ENCODE measurements at regions not wholly inside any gene's neighbourhood (a gene's known extent, or its start where the extent isn't known, plus 50 kb on each side); places are given as distances from the start of the nearest gene placed in this dataset.

DNA sequence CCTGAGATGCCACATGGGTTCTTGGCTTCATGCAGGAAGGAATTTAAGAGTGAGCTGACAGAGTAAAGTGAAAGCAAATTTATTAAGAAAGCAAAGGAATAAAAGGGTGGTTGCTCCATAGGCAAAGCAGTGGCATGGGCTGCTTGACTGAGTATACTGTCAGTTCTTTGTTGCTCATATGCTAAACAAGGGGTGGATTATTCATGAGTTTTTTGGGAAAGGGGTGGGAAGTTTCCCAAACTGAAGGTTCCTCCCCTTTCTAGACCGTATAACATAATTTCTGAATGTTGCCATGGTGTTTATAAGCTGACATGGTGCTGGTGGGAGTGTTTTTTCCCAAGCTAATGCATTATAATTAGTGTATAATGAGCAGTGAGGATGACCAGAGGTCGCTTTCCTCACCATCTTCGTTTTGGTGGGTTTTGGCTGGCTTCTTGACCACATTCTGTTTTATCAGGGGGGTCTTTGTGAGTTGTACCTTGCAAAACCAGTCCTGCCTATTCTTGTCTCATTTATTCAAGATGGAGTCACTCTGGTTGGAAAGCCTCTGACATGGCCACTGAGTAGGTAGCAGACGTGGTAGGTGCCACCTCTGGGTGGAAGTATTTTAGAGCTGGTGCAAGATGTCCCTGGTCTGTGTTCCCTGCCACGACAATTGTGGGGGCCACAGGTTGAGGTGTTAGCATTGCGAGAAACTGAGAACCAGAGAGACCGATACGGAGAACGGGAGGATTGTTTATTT is 107.5 kb upstream of the SDK1 start:
- no peak for DNase-seq (ENCODE audit: low read depth)

DNA sequence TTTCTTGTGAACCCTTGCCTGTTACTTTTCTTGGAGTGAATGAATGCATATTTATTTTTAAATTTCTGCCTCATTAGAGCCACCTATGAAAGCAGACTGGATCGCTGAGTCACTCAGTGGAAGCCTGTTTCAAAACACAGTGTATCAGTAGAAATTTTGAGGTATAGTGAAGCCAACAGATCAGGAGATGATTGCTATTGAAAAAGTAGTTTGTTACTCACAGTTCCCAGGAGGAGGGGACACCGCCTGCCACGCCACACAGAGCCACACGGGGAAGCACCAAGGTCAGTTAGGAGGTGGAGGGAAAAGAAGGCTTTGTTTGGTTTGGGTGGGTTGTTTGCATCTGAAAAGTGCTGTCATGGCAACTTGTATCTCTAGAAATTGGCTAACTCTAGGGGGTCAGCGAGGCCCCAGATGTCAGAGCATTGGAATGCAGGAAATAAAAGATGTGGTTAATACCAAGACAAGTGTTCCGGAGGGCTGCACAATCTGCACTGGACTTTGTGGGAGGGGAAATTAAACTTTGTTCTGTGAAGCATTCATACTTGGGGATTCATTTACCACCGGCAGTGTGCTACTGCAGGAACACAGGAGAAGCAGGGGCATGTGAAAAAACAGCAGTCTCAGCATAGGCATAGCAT is 106.4 kb upstream of the SDK1 start:
- DNase-seq (ENCODE audit: low read depth): peak; percentile 85

DNA sequence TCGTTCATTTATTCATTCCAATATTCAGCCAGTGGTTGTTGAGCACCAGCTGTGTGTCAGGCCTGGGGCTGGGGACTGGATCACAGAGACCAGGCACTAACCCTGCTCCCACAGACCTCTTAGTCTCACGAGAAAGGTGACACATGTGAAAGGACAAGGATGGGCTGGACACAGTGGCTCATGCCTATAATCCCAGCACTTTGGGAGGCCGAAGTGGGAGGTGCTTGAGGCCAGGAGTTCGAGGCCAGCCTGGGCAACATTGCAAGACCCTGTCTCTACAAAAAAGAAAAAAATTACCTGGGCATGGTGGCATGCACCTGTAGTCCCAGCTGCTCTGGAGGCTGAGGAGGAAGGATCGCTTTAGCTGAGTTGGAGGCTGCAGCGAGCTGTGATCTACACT is 105.9 kb upstream of the SDK1 start:
- DNase-seq (ENCODE audit: low read depth): no peak

DNA sequence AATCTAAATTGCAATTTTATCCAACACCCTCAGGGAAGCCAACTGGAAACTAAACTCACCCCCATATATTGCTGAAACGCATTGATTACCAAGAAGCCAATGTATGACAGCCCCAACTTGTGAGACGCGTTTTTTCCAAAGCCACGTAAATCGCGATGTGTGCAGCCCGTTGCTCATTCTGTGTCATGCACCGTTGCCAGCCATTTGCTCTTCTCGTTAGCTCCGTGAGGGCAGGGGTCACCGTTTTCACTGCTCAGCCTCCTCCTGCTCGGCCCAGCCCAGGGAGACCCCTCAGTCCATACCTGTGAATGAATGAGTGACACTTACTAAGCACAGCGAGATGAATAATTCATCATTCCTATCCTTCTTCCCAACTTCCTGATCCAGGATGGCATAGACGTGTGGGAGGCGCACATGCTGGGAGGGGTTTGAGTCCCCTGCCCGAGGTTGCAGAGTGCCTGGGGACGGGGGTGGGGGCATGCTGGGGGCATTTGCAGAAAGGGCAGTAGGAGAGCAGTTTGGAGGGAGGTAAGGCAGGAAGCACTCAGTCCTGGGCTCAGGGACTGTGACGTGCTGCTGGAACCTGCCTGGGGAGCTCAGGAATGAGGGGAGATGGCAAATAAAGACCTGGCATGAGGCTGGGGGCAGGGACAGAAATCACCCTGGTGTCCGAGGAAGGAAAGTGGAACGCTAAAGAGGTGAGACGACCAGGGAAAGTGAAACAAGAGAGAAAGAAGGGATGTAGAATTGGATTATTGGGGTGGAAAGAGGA is 104.2 kb upstream of the SDK1 start:
- no peak for DNase-seq (ENCODE audit: low read depth)

DNA sequence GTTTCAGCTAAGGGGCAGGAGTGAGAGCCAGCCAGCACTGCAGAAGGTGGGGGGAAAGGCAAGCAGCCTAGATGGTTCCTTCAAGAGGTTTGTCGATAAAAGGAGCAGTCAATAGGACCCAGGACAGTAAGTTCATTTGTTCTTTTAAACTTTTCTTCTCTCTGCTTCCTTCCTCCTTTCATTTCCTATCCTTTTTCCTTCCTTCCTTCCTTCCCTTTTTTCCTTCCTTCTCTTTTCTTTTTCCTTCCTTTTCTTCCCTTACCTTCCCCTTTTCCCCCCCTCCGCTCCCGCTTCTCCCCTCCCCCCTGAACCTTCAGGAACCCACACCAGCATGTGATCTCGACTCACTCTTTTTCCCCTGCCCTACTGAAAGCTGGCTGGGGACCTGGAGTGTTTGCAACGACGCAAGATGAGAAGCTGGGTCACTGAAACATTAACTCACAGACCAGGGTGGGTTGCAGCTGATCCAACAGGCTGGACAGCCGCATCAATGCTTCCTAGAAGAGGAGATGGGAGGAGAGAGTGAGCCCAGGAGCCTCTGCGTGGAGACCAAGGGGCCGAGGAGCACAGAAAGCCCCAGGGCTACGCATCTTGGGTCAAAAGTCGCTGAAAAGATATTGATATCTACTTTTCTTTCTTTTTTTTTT is 103.4 kb upstream of the SDK1 start:
- no peak for DNase-seq (ENCODE audit: low read depth)

DNA sequence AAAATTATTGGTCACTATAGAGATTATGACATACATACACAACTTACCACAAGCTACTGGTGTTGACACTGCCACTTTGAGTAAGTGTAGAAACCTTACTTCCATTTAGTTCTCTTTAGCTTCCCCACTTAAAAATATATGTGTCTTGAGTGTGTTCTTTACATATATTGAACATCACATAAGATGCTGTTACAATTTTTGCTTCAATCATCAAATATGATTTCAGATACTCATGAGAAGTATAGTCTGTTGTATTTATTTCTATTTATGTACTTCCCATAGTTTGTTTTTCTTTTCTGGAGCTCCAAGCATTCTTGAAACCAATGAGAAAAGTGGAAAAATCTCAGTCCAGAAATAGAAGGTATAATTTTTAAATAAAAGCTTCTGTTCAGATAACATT is 102.7 kb upstream of the SDK1 start:
- DNase-seq (ENCODE audit: low read depth): no peak

DNA sequence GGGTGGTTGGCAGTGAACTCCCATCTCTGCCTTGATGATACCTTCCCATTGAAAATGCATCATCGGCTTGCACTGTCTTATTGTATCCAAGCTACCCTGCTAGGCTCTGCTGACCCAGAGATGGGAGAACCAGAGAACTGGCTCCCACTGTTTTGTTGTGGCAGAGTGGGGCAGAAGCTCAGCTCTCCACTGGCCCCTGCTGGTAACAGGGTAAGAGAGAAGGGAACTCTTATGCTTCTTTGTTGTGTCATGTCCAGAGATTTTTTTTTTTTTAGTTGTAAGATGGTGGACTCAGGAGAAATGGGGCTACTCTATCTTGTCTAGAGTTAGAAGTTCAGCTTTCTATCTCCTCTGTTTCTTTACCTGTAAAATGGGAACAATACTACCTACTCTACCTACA is 100.5 kb upstream of the SDK1 start:
- peak; percentile 40 for DNase-seq (ENCODE audit: low read depth)

DNA sequence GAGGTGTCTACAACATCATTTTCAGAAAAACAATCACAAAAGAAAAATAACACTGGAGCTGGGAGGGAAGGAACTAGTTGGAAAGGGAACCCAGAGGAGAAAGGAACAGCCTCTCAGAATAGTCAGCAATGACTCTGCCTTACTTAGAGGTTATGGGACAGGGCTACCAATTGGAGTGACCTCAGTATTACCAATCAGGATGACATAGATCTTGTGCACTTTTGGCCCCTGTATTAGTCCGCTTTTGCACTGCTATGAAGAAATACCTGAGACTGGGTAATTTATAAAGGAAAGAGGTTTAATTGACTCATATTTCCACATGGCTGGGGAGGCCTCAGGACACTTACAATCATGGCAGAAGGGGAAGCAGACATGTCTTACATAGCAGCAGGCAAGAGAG is 99.7 kb upstream of the SDK1 start:
- DNase-seq (ENCODE audit: low read depth): no peak

DNA sequence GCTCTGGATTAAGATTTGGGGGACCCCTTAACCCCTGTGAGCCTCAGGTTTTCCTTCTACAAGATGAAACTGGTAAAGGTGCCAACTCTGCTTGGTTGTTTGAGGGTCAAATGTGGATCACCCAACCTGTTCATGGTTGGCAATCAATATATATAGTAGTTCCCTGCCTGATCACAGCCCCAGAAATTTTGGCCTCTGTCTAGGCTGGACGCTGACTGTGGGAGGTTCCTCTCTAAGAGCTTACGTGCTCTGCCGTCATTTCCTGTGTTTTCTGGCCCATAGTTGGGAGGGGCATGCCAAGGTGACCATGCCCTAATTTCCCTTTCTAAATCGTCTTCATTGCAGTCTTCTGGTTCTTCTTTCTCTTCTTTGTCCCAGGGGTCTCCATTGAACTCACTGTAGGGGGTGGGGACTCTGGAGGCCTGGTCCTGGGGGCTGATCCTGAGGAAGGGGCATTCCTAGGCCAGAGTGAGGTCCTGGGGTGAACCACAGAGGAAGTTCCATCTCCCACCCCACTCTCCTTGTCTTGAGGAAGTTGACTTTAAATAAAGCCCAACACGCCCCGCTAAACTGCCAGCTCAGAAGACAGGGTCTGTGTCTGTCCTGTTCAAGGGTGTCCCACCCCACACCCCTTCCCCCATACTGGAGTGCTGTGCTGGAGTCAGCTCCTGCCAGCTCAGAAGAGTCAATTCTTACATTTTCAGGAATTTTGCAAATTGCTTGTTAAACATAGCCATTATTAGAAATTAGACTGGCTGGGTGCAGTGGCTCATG is 98.9 kb upstream of the SDK1 start:
- DNase-seq (ENCODE audit: low read depth): no peak

DNA sequence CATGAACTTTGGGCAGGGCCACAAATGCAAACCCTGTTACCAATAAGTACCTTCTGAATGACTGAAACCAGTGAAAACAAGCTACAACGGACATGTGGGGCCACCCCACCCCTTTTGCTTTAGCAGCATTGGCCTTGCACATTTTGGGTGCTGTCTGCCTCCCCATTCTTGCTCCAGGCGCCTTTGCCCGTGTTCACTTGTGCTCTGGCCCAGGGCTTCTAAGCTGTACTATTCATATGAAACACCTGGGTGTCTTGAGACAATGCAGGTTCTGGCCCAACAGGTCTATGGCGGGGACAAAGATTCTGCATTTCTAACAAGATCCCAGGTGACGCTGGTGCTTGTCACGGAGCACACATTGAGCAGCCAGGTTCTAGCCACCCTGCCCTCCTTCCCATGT is 96.5 kb upstream of the SDK1 start:
- no peak for DNase-seq (ENCODE audit: low read depth)

DNA sequence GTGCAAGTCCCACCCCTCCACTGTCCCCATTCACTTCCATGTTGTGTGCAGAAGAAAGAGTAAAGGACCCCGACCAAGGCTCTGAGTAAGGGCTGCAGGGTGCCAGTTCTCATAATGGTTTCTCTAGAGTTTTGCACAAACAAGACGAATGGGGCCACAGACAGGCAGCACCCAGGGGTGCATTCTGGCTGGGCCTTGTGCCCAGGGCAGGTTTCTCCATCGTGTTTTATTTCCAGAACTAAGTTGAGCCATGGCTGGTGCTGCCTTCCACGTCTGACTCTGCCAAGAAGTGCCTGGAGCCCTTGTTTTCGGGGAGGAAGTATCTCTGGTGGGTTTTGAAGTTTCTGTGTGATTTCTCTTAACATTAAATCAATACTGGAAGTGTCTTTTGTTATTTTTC is 95.0 kb upstream of the SDK1 start:
- no peak for DNase-seq (ENCODE audit: low read depth)

DNA sequence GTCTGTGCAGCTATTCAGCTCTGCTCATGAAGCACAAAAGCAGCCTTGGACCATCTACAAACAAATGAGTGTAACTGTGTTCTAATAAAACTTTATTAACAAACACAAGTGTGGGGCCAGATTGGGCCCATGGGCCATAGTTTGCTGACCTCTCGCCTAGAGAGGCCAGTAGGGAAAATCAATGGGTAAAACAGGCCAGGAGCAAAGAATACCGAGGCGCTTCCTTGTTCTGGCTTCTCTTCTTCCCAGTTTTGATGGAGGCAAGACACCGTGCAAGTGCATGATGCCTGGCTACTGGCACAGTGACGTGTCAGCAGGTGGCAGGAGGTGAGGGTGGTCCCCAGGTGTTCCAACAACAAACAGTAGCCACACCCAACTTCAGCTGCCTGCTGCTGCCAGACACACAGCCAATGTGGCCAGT is 94.3 kb upstream of the SDK1 start:
- no peak for DNase-seq (ENCODE audit: low read depth)

DNA sequence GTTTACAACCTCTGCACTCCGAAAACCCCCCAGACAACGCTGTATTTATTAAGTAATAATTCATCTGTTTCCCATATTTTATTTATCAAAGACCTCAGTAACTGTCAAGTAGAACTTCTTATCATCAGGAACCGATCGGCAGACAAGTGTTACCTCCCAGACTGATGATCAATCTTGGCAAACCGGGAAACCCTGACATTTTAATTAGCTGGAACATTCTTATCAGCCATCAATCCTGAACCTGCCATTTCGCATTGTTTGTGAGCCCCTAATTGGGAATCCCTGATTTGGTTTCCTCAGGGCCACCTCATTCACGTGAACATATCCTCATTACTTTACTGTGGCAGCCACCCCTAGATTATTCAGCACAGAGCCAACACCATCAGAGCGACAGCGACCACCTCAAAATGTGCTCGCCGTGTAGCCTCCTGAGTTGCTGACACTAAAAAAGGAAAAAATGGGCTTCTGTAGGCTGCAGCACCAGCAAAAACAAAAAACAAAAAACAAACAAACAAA is 93.6 kb upstream of the SDK1 start:
- DNase-seq (ENCODE audit: low read depth): no peak

DNA sequence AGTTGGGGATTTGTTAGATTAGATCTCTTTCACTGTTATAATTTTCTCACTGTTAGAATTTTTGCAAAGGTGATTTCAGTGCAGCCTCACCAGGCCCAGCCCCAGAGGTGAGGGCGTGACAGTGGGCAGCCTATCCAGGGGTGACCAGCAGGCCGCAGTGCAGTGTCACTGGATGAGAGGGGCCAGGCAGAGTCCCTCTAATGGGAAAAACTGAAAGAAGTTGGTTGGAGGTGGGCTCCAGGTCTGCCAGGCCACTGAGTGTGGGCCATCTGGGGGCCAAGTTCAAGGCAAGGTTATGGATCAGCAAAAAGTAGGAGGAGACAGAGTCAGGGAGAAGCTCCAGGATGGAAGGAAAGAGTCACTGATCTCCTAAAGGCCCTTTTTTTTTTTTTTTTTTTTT is 90.5 kb upstream of the SDK1 start:
- no peak for DNase-seq (ENCODE audit: low read depth)

DNA sequence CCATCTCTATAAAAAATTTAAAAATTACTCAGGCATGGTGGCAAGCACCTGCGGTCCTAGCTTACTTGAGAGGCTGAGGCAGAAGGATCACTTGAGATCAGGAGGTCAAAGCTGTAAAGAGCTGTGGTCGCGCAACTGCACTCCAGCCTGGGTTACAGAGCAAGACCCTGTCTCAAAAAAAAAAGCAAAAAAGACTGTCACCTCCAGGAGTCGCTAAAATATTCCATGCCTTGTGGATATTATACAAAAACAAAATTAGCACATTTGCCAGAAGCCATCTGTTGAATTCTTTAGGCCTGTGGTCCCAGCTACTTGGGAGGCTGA is 87.0 kb upstream of the SDK1 start:
- no peak for DNase-seq (ENCODE audit: low read depth)

DNA sequence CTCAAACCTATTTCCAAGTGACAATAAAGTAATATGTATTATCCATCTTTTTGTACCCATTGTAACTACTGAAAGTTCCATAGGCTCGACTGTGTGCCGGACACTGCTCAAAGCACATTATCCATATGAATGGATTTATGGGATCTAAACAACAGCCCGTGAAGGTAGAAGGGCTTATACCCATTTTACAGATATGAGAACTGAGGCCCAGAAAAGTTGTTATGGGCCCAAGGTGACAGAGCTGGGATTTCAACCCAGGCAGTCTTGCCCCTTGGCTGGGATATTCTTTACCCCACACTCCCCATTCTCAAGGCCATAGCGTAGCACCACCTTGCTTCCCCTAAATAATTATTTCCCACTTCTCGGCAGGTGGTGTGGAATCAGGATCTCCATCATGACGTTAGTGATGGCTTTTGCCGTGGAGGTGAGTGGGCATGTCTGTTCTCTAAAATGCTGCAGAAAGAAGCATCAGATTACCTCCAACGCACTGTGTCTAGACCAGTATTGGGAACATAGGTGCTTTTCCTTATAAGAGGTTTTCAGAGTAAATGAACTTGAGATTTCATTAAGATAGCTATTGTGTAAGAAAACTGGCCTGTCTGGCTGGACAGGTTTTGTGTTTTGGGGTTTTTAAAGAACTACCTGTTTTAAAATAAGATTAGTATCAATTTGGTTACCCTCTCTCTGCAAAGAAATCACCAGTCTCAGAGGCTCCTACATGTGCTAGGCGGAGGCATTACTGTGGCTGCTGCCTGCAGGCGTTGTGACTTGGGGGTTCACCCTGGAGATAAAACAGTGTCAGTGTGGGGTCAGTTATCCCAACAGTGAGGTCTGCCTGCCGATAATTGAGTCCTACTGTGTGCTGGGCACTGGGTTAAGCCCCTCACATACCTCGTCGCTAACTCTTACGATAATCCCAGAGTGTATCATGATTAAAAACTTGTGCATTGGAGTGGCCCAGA is 85.1 kb upstream of the SDK1 start:
- DNase-seq (ENCODE audit: low read depth): no peak

DNA sequence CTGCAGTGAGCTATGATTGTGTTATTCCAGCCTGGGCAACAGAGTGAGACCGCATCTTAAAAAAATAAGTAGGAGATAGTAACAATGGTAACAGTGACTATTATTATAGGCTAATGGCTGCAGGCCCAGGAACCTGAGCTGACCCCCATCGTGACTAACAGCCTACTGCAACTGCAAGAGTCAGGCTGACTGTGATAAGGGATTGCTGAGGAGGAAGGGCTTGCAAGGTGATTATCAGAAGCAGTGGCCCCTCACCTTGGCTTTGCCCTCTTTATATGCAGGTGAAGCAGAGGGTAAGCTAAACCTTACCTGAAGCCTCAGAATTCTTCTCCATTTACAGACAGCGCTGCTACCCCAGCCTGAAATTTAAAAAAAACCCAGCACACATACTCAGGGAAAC is 83.9 kb upstream of the SDK1 start:
- no peak for DNase-seq (ENCODE audit: low read depth)

DNA sequence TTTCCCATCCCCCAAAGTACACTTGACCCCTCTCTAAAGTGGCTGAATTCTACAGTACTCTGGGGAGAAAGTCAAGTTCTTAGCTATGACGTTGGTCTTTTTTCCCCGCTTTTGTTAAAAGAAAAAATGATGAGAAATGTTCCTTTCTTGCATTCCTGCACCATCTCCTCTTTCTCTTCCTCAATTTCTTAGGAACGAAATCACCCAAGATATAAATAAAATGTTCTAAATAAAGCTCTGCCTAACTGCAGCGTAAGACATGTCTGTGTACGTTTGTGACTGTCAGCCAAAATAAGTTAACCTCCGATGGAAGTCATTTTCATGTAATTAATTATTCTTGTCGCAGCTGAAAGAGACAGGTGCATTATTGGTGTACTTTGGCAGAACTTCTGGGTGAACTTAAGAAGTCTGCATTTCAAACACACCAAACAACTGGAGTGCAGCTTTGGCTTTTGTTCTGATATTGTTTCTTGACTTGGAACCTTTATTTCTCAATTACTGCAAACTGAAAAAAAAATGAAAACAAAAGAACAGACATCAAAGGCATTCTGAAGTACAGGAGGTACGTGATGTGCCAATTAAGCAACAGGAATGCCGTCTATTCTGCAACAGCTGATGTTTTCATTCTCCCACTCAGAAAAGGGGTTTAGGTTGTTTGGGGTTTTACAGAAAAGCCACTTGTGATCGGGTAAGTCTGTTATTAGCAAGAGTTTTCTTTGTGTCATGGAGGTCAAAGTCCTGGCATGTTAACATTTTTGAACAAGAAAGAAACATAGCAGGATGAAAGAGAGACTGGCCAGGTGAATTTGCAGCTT is 82.4 kb upstream of the SDK1 start:
- peak; percentile 41 for DNase-seq (ENCODE audit: low read depth)

DNA sequence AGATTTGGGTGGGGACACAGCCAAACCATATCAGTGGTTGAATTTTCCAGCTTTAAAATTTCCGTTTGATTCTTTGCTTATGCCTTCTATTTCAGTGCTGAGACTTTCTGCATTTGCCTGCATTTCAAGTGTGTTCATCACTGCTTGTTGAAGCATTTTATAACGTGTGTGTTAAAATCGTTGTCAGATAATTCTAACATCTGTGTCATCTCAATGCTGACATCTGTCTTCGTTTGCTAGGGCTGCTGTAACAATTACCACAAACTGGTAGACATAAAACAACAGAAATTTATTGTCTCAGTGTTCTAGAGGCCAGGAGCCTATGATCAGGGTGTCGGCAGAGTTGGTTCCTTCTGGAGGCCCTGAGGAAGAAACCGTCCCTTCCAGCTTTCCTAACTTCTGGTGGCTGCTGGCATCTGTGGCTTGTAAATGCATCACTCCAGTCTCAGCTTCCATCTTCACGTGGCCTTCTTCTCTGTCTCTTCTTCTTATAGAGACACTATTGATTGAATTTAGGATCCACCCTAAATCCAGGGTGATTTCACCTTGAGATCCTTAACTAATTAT is 71.1 kb upstream of the SDK1 start:
- DNase-seq (ENCODE audit: low read depth): no peak

All from myocyte (in vitro differentiated cells).